ENCODE measurements at regions not wholly inside any gene's neighbourhood (a gene's known extent, or its start where the extent isn't known, plus 50 kb on each side); places are given as distances from the start of the nearest gene placed in this dataset.

DNA sequence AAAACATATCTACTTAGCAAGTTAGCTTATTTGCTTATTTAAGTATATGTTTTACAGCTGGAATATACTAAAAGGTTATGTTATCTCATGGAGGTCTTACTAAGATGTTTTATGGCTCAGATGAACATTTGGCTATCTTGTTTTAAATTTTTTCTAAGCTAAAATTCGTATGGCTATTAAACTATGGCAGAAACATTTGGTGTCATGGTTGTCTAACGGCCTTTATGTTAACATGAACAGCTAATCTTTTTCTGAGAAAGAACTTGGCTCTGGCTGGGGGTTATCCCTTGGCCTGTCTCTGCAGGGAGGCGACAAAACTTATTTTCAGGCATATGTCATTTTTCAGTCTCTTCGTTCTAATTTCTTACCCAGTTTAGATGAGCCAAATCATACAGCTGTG is 101.5 kb upstream of the MTPN start:
- Histone ChIP-seq H3K27ac (ENCODE audit: low read length) (no peak overlapping the region), H3K4me3 (ENCODE audit: low read length in 2 of 2) (no peak overlapping the region), H3K27me3 (ENCODE audit: control insufficient read depth in 1 of 2, insufficient read depth in 2 of 2, low read length in 2 of 2) (no peaks in the 10 kb centered on the region), H3K36me3 (ENCODE audit: control insufficient read depth in 2 of 2, insufficient read depth in 2 of 2, low read length in 2 of 2) (no peaks in the 10 kb centered on the region), H3K9ac (ENCODE audit: low read length in 2 of 2) (no peak overlapping the region), H3K4me1 (ENCODE audit: control insufficient read depth, insufficient read depth, low read length) (no peaks in the 10 kb centered on the region), H3K9me3 (ENCODE audit: control insufficient read depth in 2 of 2, low read length in 2 of 2) (no peaks in the 10 kb centered on the region)

DNA sequence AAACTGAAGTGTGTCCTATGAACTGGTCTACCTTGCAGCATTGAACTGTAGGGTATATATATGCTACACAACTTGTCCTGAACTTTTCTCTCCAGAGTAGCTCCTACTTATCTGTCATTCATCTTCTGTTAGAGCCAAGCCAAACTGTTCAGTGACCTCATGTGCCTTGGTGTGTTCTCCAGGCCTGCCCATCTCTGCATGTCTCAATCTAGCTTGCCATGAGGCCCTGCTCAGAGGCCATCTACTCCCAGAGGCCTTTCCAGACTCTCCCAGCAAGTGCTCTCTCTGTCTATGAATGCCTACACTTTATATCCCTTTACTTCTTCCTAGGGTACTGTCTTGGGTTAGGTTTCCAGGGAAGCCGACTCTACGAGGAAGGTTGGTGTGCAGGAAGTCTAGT is 99.8 kb upstream of the MTPN start:
- Histone ChIP-seq H3K36me3 (ENCODE audit: control insufficient read depth in 2 of 2, insufficient read depth in 2 of 2, low read length in 2 of 2) (no peaks in the 10 kb centered on the region), H3K27me3 (ENCODE audit: control insufficient read depth in 1 of 2, insufficient read depth in 2 of 2, low read length in 2 of 2) (no peaks in the 10 kb centered on the region), H3K4me3 (ENCODE audit: low read length in 2 of 2) (no peak overlapping the region), H3K4me1 (ENCODE audit: control insufficient read depth, insufficient read depth, low read length) (no peaks in the 10 kb centered on the region), H3K27ac (ENCODE audit: low read length) (no peak overlapping the region), H3K9ac (ENCODE audit: low read length in 2 of 2) (no peak overlapping the region), H3K9me3 (ENCODE audit: control insufficient read depth in 2 of 2, low read length in 2 of 2) (no peaks in the 10 kb centered on the region)

DNA sequence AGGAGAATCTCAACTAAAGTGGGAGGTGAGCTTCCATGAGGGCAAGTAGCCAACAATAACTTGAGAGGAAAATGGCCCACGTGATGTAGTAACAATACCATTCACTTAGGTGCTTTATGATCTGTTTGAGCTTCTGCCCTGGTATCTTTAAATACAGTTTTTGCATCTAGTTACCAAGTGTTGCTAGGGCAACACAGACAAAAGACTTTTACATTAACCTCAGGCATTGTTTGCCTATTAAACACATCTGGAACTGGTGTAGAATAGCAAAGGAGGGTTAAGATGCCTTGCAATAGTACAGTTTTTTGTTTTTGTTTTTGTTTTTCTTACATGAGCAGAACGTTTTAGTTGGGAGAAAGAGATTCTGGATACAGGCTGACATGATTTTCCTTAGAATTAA is 97.7 kb upstream of the MTPN start:
- no peaks in the 10 kb centered on the region for H3K36me3 ChIP-seq (ENCODE audit: control insufficient read depth in 2 of 2, insufficient read depth in 2 of 2, low read length in 2 of 2)
- H3K4me3 ChIP-seq (ENCODE audit: low read length in 2 of 2): no peak overlapping the region
- H3K4me1 ChIP-seq (ENCODE audit: control insufficient read depth, insufficient read depth, low read length): no peaks in the 10 kb centered on the region
- H3K27me3 ChIP-seq (ENCODE audit: control insufficient read depth in 1 of 2, insufficient read depth in 2 of 2, low read length in 2 of 2): no peaks in the 10 kb centered on the region
- H3K27ac ChIP-seq (ENCODE audit: low read length): no peak overlapping the region
- no peaks in the 10 kb centered on the region for H3K9me3 ChIP-seq (ENCODE audit: control insufficient read depth in 2 of 2, low read length in 2 of 2)
- H3K9ac ChIP-seq (ENCODE audit: low read length in 2 of 2): no peak overlapping the region

DNA sequence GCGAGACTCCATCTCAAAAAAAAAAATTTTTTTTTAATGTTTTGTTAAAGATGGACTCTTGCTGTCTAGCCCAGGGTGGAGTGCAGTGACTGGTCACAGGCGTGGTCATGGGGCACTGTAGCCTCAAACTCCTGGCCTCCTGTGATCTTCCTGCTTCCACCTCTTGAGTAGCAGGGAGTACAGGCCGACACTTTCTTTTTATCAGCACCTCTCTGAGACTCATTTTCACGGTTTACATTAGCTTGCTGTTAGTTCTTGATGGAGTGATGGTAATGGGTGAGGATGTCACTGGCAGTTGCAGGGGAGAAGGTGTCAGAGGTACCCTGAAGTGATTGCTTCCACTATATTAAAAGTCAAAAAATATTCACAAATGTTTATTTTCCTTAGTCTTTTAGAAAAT is 95.3 kb upstream of the MTPN start:
- no peaks in the 10 kb centered on the region for H3K4me1 ChIP-seq (ENCODE audit: control insufficient read depth, insufficient read depth, low read length)
- no peak overlapping the region for H3K4me3 ChIP-seq (ENCODE audit: low read length in 2 of 2)
- no peaks in the 10 kb centered on the region for H3K36me3 ChIP-seq (ENCODE audit: control insufficient read depth in 2 of 2, insufficient read depth in 2 of 2, low read length in 2 of 2)
- H3K27ac ChIP-seq (ENCODE audit: low read length): no peak overlapping the region
- no peaks in the 10 kb centered on the region for H3K9me3 ChIP-seq (ENCODE audit: control insufficient read depth in 2 of 2, low read length in 2 of 2)
- H3K27me3 ChIP-seq (ENCODE audit: control insufficient read depth in 1 of 2, insufficient read depth in 2 of 2, low read length in 2 of 2): no peaks in the 10 kb centered on the region
- no peak overlapping the region for H3K9ac ChIP-seq (ENCODE audit: low read length in 2 of 2)

GRCh38 chr7:136070736-136071505 is 93.8 kb upstream of the MTPN start:
- Histone ChIP-seq H3K27ac (ENCODE audit: low read length) (no peak overlapping the region), H3K27me3 (ENCODE audit: control insufficient read depth in 1 of 2, insufficient read depth in 2 of 2, low read length in 2 of 2) (no peaks in the 10 kb centered on the region), H3K4me1 (ENCODE audit: control insufficient read depth, insufficient read depth, low read length) (no peaks in the 10 kb centered on the region), H3K4me3 (ENCODE audit: low read length in 2 of 2) (no peak overlapping the region), H3K9me3 (ENCODE audit: control insufficient read depth in 2 of 2, low read length in 2 of 2) (no peaks in the 10 kb centered on the region), H3K36me3 (ENCODE audit: control insufficient read depth in 2 of 2, insufficient read depth in 2 of 2, low read length in 2 of 2) (no peaks in the 10 kb centered on the region), H3K9ac (ENCODE audit: low read length in 2 of 2) (no peak overlapping the region)

DNA sequence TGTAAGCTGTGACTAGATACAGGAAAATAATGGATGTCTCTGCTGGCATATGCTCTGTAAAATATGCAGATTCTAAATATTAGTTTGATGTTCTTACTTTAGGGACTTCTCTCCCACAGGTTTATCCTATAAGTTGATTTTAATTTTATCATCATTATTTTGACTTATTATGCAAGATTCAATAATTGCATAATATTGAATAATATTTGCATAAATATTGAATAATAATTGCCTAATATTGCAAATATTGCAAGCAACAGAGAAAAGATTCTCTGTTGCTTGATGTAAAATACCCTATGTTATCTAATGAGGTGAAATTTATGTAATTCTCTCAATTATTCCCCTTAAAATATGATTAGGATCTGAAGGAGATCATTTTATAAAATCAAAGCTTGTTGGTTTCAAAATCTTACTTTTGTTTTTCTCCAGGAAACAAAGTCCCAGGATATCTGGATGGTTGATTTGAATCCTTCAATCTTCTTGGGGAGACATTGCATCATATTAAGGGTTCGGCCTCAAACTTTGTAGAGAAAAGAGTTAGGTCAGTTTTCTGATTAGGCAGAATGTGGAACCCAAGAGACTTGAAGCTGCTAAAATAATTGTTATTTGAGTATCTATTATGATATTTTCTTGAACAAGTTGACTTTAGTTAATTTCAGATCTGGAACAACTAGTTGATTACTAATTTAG is 92.8 kb upstream of the MTPN start:
- Histone ChIP-seq H3K27ac (ENCODE audit: low read length) (no peak overlapping the region), H3K36me3 (ENCODE audit: control insufficient read depth in 2 of 2, insufficient read depth in 2 of 2, low read length in 2 of 2) (no peaks in the 10 kb centered on the region)

GRCh38 chr7:136067277-136067676 is 90.1 kb upstream of the MTPN start:
- no peaks in the 10 kb centered on the region for H3K4me1 ChIP-seq (ENCODE audit: control insufficient read depth, insufficient read depth, low read length)
- H3K27ac ChIP-seq (ENCODE audit: low read length): no peak overlapping the region
- no peaks in the 10 kb centered on the region for H3K9me3 ChIP-seq (ENCODE audit: control insufficient read depth in 2 of 2, low read length in 2 of 2)
- H3K4me3 ChIP-seq (ENCODE audit: low read length in 2 of 2): no peak overlapping the region
- no peaks in the 10 kb centered on the region for H3K27me3 ChIP-seq (ENCODE audit: control insufficient read depth in 1 of 2, insufficient read depth in 2 of 2, low read length in 2 of 2)
- no peak overlapping the region for H3K9ac ChIP-seq (ENCODE audit: low read length in 2 of 2)
- H3K36me3 ChIP-seq (ENCODE audit: control insufficient read depth in 2 of 2, insufficient read depth in 2 of 2, low read length in 2 of 2): no peaks in the 10 kb centered on the region

More for the DNA sequence above, 92.8 kb upstream of the MTPN start:
- H3K9ac ChIP-seq (ENCODE audit: low read length in 2 of 2): no peak overlapping the region
- no peaks in the 10 kb centered on the region for H3K27me3 ChIP-seq (ENCODE audit: control insufficient read depth in 1 of 2, insufficient read depth in 2 of 2, low read length in 2 of 2)
- H3K9me3 ChIP-seq (ENCODE audit: control insufficient read depth in 2 of 2, low read length in 2 of 2): no peaks in the 10 kb centered on the region
- no peak overlapping the region for H3K4me3 ChIP-seq (ENCODE audit: low read length in 2 of 2)
- H3K4me1 ChIP-seq (ENCODE audit: control insufficient read depth, insufficient read depth, low read length): no peaks in the 10 kb centered on the region

DNA sequence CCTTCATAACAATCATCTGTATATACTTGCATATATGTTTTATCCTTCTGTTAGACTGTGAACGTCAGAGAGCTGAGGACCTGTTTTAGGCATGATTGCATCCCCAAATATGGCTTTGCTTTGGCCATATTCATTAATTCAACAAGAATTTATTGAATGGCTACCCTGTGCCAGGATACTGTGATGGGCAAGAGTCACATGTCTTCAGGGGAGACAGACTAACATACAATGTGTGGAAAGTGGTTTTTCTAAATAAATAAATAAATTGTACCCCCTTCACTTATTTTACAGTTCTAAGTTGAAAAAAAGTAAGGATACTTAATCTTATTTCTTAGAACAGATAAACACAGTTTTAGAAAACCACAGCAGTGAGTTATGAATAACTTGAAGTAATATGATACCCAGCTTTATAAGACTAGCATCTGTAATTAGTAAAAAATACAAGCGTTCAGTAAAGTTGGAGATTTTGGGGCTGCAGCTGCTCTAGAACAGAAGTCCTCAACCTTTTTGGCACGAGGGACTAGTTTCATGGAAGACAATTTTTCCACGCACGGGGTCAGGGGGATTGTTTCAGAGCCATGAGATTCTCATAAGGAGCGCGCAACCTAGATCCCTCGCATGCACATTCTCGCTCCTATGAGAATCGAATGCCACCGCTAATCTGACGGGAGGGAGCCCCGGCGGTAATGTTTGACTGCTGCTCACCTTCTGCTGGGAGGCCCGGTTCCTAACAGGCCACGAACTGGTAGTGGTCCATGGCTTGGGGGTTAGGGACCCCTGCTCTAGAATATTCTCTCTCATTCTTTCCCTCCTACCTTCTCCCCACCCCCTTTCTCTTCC is 89.4 kb upstream of the MTPN start:
- H3K4me3 ChIP-seq (ENCODE audit: low read length in 2 of 2): no peak overlapping the region
- no peaks in the 10 kb centered on the region for H3K4me1 ChIP-seq (ENCODE audit: control insufficient read depth, insufficient read depth, low read length)
- H3K27ac ChIP-seq (ENCODE audit: low read length): no peak overlapping the region
- H3K36me3 ChIP-seq (ENCODE audit: control insufficient read depth in 2 of 2, insufficient read depth in 2 of 2, low read length in 2 of 2): no peaks in the 10 kb centered on the region
- H3K27me3 ChIP-seq (ENCODE audit: control insufficient read depth in 1 of 2, insufficient read depth in 2 of 2, low read length in 2 of 2): no peaks in the 10 kb centered on the region
- H3K9me3 ChIP-seq (ENCODE audit: control insufficient read depth in 2 of 2, low read length in 2 of 2): no peaks in the 10 kb centered on the region
- no peak overlapping the region for H3K9ac ChIP-seq (ENCODE audit: low read length in 2 of 2)

DNA sequence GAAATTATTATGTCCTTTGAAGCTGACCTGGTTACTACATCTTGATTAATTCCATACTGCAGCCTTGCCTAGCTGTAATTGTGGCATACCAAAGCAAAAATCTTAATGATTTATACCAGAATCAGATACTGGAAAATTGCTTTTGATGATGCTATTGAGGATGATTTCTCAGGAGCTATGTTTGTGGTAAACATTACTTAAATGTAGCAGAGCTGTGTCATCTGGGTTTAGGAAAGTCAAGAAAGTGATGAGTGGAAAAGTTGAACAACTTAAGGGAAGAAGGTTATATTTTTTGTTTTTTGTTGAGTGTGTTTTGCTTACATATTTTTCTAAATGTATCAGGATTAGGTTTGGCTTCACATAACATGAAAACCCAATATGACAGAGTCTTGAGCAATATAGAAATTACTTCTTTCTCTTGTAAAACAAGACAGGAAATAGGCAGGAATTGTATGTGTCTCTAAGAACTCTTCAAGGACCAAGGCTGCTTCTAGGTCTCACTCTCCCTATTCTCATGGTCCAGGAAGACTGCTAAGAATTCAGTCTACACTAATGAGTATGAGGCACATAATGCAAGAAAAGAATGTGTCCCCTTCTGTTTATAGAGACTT is 87.6 kb upstream of the MTPN start:
- Histone ChIP-seq H3K9me3 (ENCODE audit: control insufficient read depth in 2 of 2, low read length in 2 of 2) (no peaks in the 10 kb centered on the region), H3K9ac (ENCODE audit: low read length in 2 of 2) (no peak overlapping the region), H3K27ac (ENCODE audit: low read length) (no peak overlapping the region), H3K4me3 (ENCODE audit: low read length in 2 of 2) (no peak overlapping the region), H3K4me1 (ENCODE audit: control insufficient read depth, insufficient read depth, low read length) (no peaks in the 10 kb centered on the region), H3K27me3 (ENCODE audit: control insufficient read depth in 1 of 2, insufficient read depth in 2 of 2, low read length in 2 of 2) (no peaks in the 10 kb centered on the region), H3K36me3 (ENCODE audit: control insufficient read depth in 2 of 2, insufficient read depth in 2 of 2, low read length in 2 of 2) (no peaks in the 10 kb centered on the region)

- Histone ChIP-seq H3K4me1 (ENCODE audit: control insufficient read depth, insufficient read depth, low read length) (no peaks in the 10 kb centered on the region), H3K4me3 (ENCODE audit: low read length in 2 of 2) (no peak overlapping the region), H3K36me3 (ENCODE audit: control insufficient read depth in 2 of 2, insufficient read depth in 2 of 2, low read length in 2 of 2) (no peaks in the 10 kb centered on the region), H3K9me3 (ENCODE audit: control insufficient read depth in 2 of 2, low read length in 2 of 2) (no peaks in the 10 kb centered on the region), H3K27me3 (ENCODE audit: control insufficient read depth in 1 of 2, insufficient read depth in 2 of 2, low read length in 2 of 2) (no peaks in the 10 kb centered on the region), H3K9ac (ENCODE audit: low read length in 2 of 2) (no peak overlapping the region), H3K27ac (ENCODE audit: low read length) (no peak overlapping the region)
Measured at GRCh38 chr7:136064081-136064480, 86.9 kb upstream of the MTPN start.

All from stomach smooth muscle (tissue), 2 donors.